ENCODE measurements at regions not wholly inside any gene's neighbourhood (a gene's known extent, or its start where the extent isn't known, plus 50 kb on each side); places are given as distances from the start of the nearest gene placed in this dataset.
"Not testable (repeated sequence)": the region's sequence is repeated elsewhere in the genome, so short reads cannot be mapped to it uniquely, and the experiment has no call there.

DNA sequence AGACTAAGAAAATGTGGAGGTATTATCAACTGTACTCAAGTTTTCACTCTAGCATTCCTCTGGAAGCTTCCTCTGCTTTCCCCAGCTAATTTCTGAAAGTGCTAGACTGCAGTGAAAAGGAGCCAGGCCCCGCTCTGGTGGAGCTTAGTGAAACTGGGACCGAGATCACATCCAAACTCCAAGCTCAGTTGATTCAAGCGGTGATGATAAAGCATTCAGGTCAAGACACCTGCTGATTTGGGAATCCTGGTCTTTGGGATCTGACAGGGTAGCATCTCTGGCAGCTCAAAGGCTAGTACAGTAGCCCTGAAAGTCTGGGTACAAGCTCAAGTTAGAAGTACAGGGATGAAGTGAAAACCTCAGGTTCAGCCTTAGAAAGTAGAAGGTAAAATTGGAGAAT, 120.2 kb upstream of the CRIM1 start:
- no peak for DNase-seq (ENCODE audit: low read depth)

DNA sequence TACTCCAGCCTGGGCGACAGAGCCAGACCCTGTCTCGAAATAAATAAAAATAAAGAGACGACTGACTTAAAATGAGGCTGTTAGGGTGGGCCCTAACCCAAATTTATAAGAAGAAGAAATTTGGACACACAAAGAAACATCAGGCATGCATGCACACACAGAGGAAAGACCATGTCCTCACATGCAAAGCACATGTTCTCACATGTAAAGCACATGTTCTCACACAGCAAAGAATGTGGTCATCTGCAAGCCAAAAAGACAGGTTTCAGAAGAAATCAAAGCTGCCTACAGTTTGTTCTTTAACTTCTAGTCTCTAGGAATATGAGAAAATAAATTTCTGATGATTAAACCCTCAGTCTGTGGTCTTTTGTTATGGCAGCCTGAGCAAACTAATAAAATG, 132.3 kb upstream of the CRIM1 start:
- DNase-seq (ENCODE audit: low read depth), result no peak

DNA sequence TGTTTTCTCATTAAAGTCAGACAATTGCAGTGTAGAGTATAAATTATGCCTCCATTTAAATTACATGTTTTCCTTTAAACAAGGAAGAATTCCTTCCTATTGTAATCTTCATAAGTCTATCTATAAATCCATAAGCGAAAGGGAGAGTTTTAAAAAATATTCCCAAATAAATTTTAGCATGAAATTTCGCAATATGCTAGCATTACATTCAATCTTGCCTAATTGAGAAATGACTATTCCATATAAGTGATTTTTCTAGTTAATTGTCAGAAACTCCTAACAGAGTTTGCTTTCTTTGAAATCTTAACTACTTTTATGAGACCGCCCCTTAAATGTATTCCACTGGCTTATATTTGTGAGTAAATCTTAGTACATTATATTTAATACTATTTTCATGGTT, 133.1 kb upstream of the CRIM1 start:
- no peak for DNase-seq (ENCODE audit: low read depth)

DNA sequence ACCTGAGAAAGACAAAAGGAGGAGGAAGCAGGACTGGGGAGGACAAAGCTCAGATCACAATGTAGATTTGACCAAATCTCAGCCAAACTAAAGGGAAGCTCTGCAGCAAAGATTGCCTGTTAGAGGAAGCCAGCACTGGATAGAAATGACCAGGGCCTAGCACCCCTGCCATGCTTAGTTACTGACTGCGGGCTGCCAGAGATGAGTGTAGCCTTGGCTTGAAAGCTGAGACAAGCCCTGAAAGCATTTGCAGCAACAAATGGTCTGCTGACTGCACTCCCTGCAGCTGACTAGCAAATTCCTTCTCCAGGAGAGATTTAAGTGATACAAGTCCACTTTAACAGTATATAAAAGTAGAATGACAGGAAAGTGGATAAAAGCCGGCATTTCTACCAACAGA, 140.9 kb upstream of the CRIM1 start:
- no peak for DNase-seq (ENCODE audit: low read depth)

DNA sequence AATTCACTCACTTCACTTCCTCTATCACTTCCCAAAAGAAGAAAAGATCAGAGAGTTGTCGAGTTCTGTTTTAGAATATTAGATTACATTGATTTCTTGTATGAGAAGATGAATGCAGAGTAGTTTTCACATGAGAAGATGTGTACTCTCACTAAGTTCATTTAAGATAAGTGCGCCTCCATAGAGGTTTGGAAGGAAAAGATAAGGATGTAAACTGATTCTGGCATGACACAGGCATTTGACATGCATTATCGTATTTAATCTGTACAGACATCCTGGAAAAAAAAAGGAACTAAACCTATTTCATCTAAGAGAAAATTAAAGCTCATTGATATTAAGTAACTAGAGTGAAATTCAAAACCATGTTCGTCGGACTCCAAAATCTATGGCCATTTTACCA, 152.2 kb upstream of the CRIM1 start:
- no peak for DNase-seq (ENCODE audit: low read depth)

DNA sequence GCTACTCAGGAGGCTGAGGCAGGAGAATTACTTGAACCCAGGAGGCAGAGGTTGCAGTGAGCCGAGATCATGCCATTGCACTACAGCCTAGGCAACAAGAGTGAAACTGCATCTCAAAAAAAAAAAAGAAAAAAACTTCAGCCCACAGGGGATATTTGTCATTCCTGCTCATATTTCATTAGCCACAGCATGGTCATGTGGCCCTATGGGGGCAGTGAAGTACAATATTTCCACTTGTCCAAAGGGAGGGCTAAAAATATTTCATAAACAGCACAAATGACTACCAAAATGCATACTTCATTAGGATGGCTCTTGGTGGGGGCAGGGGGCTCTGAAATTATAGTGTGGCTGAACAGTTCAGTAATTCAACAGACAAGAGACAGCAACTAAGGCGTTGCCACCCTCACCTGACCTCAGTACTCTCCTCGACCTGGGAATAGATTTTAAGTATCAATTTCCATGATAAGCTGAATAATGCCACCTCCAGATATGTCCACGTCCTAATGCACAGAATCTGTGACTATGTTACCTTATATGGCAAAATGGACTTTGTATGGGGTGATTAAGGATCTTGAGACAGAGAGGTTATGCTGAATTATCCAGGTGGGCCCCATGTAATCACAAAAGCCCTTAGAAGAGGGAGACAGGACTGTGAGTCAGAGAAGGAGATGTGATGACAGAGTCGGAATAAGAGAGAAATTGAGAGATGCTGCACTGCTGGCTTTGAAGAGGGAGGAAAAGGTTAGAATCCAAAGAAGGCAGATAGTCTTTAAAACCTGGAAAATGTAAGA, 158.2 kb upstream of the CRIM1 start:
- DNase-seq (ENCODE audit: low read depth), result no peak

DNA sequence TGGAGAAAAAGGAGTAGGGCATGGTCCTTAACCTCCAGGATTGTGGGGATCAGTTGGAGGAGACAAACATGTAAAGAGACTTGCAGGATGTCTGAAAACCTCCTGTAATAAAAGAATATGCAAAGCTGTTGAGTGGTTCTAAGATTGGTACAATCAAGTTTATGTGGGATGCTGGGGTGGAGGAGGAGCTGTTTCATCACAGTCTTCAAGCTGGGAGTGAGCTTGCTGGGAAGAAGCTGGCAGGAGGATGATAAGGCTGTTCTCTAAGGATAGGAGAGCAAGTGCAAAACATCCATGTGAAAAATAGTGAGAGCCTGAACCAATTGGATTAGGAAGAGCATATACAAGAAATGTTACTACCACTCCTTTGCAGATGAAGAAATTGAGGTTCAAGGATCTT, 161.9 kb upstream of the CRIM1 start:
- DNase-seq (ENCODE audit: low read depth), result no peak

DNA sequence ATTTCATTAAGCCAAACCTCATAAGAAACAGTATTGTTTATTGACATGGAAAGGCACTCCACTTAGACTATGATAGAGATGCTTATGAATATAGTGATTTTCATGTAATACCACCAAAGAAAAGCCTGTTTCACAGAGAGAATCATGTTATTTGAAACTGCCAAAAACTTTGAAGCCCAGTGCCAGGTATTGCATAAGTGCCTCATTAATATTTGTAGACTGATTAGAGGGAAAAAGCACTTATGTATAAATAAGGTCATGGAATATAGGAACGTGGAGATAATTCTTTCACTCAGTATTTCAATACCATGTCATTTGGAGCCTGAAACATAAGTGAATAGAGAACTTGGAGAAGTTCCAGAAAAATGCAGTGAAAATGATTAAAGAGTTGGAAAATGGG, 162.6 kb upstream of the CRIM1 start:
- no peak for DNase-seq (ENCODE audit: low read depth)

DNA sequence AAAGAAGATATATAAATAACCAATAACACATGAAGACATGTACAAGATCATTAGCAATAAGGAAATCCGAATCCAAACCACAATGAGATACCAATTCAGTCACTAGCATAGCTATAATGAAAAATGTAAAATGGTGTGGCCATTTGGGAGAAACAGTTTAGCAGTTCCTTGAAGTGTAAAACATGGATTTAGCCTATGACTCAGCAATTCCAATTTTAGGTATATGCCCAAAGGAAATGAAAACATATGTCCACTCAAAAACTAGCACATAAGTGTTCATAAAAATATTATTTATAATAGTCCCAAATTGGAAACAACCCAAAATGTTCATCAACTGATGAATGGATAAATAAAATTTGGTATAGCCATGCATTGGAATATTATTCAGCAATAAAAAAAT, 165.5 kb upstream of the CRIM1 start:
- no peak for DNase-seq (ENCODE audit: low read depth)

DNA sequence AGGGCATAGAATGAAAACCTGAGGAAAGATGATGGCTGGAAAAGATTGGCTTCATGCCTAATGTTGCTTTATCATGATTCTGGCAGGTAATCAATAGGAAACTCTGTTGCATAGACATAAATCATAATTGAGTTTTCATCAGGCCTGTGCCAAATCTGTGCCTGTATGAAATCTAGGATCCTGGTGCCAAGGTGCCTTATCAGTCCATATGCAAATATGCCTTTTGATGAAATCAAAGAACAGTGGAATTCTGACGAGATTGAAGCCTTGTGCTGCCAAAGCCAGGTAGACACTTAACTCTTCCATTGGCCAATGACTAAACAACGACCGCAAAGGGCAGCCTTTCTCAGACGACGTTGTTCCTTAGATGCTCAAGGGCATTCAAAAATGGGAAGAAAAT, 170.0 kb upstream of the CRIM1 start:
- DNase-seq (ENCODE audit: low read depth), result no peak

DNA sequence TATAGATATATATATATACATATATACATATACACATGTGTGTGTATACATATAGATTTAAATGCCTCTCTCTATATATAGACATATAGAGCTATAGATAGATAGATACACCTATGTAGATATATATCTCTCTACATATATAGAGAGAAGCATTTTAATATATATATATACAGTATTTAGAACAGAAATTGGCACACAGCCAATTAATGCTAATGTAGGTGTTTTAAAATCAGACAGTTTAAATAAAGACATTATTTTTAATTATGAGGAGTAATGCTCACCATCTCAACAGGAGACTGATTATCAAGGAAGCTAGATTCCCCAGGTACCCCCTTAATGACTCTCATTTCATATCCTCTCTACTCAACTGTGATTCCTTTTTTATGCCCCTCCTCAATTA, 170.7 kb upstream of the CRIM1 start:
- no peak for DNase-seq (ENCODE audit: low read depth)

DNA sequence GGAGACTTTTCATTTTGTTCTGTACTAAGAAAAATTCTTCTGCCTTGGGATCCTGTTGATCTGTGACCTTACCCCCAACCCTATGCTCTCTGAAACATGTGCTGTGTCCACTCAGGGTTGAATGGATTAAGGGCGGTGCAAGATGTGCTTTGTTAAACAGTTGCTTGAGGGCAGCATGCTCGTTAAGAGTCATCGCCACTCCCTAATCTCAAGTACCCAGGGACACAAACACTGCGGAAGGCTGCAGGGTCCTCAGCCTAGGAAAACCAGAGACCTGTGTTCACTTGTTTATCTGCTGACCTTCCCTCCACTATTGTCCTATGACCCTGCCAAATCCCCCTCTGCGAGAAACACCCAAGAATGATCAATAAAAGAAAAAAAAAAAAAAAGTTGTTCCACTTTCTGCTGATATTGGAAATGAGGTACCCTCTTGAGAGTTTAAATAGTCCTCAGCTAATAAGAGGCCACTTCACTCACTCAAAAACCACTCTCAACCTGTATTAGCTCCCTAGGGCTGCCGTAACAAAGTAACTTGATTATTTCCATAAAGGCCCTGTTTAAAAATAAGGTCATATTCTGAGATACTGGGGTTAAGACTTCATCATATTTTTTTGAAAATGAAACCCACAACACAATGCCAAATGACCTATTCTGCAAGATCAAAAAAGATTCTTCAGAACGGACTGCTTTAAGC, 174.6 kb upstream of the CRIM1 start:
- not testable (repeated sequence) for DNase-seq (ENCODE audit: low read depth)

DNA sequence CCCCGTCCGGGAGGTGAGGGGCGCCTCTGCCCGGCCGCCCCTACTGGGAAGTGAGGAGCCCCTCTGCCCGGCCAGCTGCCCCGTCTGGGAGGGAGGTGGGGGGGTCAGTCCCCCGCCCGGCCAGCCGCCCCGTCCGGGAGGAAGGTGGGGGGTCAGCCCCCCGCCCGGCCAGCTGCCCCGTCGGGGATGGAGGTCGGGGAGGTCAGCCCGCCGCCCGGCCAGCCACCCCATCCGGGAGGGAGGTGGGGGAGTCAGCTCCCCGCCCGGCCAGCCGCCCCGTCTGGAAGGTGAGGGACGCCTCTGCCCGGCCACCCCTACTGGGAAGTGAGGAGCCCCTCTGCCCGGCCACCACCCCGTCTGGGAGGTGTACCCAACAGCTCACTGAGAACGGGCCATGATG, 175.3 kb upstream of the CRIM1 start:
- DNase-seq (ENCODE audit: low read depth), result not testable (repeated sequence)

DNA sequence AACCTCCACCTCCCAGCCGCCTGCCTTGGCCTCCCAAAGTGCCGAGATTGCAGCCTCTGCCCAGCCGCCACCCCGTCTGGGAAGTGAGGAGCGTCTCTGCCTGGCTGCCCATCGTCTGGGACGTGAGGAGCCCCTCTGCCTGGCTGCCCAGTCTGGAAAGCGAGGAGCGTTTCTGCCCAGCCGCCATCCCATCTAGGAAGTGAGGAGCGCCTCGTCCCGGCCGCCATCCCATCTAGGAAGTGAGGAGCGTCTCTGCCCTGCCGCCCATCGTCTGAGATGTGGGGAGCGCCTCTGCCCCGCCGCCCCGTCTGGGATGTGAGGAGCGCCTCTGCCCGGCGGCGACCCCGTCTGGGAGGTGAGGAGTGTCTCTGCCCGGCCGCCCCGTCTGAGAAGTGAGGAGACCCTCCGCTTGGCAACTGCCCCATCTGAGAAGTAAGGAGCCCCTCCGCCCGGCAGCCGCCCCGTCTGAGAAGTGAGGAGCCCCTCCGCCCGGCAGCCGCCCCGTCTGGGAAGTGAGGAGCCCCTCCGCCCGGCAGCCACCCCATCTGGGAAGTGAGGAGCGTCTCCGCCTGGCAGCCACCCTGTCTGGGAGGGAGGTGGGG, 175.8 kb upstream of the CRIM1 start:
- not testable (repeated sequence) for DNase-seq (ENCODE audit: low read depth)

DNA sequence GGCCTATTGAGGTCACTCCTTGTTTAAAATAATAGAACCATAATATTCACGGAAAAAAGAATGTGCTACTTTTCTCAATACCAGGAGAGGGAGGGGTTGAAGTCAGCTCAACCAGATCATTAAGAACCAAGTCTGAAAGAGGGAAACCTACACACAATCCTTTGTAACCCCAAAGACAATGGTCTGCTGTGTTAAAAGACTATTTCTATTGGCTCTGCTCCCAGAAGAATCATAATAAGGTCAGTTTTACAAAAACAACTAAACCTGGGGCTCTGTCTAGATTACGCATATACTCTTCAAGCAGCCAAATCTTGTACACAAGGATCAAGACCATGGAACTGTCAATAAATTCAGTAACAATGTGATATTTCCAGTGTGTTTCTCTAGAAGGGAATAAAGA, 177.2 kb upstream of the CRIM1 start:
- DNase-seq (ENCODE audit: low read depth), result no peak

DNA sequence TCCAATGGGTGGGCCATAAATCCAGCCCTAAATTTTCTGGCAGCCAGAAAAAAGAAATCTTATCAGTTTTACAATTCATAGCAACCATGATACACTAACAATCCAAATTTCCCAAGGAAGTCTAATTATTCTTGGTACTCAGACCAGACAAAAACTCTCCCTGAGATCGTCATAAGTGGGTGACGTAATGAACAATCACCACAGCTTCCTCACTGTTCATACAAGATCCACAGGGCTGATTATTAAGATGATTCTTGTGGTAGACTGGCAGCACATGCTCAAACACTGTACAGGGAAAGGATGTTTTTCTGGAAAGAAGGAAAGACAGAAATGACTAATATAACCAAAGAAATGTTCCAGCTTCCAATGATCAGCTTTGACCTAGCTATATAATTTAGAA, 178.3 kb upstream of the CRIM1 start:
- DNase-seq (ENCODE audit: low read depth), result no peak

DNA sequence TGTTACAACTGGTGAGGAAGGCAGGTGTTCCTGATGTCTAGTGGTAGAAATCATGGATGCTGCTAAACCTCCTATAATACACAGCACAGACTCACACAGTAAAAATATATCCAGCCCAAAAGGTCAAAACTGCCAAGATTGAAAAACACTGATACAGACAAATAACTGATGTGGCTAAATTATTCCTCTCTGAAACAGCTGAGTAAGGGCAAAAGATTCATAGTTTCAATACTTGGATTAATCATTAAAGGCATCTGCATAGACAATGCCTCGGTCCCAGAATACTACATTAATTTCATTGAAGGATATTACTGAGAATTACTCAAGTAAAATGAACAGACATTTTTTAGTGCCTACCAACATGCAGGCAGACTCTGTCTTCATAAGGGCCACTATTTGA, 180.7 kb upstream of the CRIM1 start:
- no peak for DNase-seq (ENCODE audit: low read depth)

DNA sequence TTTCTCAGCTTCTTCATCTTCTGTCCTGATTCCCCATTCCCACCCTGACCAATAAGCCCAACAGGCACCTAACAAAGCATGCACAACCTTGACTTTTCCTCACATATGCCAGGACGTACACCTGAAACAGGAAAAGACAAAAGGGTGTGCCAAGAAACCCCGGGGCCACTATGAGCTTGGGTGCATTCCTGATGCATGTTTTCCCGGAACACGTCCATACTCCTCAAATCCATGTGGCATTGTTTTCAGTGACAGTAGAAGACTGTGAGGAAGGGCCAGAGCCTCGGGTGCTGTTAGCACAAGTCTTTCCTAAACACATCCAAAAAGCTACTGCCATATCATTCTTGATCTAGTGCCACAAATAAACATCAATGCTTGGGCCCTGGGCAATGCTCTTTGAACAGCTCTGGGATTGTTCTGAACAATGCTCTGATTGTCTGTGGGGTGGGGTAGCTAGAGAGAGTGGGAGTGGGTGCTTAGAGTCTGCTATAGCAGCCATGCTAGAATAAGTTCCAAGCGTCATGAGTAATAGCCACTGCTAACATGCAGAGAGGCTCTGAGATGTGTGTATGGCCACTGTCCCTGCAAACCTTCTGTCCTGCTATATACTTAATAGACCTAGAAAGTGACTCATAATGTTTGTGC, 181.7 kb upstream of the CRIM1 start:
- DNase-seq (ENCODE audit: low read depth), result no peak

DNA sequence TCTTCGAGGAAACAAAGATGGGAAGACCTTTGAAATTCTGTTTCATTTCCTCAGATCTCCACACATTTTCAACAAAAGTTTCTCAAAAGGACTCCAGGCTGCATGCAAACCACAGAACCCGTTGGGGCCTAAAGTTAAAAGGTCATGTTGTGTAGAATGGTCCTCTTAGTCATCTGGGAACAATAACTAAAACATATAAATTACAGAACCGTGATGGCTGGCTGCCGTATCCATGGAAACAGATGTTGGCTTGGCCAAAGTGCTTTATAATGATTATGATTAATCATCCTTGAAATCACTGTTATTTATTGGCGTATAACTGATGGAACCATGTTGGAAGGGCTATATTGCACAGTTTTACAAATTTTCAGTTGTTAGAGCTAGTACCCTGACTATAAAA, 182.8 kb upstream of the CRIM1 start:
- no peak for DNase-seq (ENCODE audit: low read depth)

DNA sequence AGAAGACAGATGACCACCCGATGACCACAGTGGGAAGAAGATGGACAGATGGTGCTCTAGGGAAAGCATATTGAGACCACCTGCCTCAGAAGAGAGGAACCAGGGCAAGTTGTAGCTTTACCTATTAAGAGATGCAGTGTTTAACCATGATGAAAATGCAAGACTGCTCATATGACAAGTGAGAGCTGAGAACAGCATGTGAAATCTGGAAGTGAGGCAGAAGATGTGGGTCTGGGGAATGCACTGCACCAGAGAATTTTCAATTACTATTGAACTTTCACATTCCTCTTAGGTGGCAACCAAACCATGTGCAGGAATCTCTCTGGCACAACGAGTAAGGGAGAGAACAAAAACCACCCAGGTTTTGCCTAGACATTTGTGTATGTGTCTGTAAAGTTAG, 184.8 kb upstream of the CRIM1 start:
- DNase-seq (ENCODE audit: low read depth), result no peak

DNA sequence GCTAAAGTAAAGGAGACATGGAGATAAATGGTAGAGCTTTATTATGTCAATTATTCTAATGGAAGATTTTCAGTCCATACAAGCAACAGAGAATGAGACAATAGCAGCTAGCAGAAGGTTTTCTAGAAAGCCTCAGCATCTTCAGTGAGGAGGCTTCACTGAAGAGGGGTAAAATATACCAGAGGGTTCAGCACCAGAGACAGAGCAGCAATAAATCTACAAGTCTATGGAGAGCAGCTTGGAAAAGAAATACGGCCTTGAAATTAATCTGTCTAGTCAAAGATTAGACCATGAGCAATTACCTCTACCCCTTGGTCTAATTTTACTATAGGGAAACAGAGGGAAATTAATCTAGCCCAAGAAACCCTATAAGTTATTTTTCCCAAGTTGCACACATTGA, 185.7 kb upstream of the CRIM1 start:
- no peak for DNase-seq (ENCODE audit: low read depth)

DNA sequence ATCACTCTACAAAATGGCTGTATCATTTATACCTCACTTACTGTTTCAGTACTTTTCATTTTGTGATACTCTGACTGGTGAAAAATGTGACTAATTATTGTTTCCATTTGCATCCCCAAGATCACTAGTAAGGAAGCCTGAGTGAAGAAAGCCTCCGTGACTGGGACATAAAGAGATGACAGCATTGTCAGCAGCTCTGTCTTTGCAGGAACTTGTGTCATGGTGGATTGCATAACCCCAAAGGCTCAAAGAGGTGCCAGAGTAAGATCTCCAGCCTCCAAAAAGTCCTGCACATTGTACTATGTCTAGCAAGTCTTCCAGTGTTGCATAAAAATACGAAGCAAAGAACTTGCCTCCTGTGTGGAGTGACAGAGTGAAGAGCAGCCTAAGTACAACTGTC, 187.5 kb upstream of the CRIM1 start:
- DNase-seq (ENCODE audit: low read depth), result no peak

DNA sequence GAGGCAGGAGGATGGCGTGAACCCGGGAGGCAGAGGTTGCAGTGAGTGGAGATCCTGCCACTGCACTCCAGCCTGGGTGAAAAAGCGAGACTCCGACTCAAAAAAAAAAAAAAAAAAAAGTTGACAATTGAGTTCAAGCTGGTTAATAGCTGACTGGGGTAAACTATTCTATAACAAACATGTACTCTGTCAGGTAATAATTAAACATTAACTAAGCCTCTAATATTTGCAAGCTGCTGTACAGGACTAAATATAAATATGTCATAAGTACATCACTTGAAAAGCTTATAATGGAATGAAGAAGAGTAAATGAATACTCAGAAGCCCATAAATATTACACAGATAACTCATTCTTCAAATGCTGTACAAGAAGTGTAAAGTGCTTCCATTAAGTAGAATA, 190.4 kb upstream of the CRIM1 start:
- DNase-seq (ENCODE audit: low read depth), result no peak

All from stimulated activated CD8-positive, alpha-beta memory T cell treated with anti-CD3 and anti-CD28 coated beads, Interleukin-7, amount 100 ng/mL, for 24 hours (primary cell).